Ovary (tissue), 7 donors: ENCODE measurements at regions not wholly inside any gene's neighbourhood (a gene's known extent, or its start where the extent isn't known, plus 50 kb on each side); places are given as distances from the start of the nearest gene placed in this dataset.
"Not testable (repeated sequence)": the region's sequence is repeated elsewhere in the genome, so short reads cannot be mapped to it uniquely, and the experiment has no call there.

ENCODE experiments used
- DNase-seq, 5 donors: peaks; one replicate each; pipeline ENCODE4 v3.0.0-alpha.2; 2019 to 2020
- H3K27ac ChIP-seq, 2 donors: fragments of 200-600 bp; one replicate each; pipeline versions ENCODE4 v1.5.1 to v1.8.0; 2019 to 2022
- H3K27me3 ChIP-seq: fragments of 200-600 bp; one replicate; pipeline ENCODE4 v1.8.0; 2022
- H3K36me3 ChIP-seq: fragments of 200-600 bp; sonication (generic); one replicate; pipeline ENCODE4 v1.5.1; 2019
- H3K4me1 ChIP-seq: one replicate; pipeline ENCODE4 v1.8.1; 2013; ENCODE audit warnings: mild to moderate bottlenecking, moderate library complexity; ENCODE audit not compliant: insufficient read depth
- H3K4me3 ChIP-seq: fragments of 200-600 bp; sonication (generic); one replicate; pipeline ENCODE4 v1.5.1; 2017
- H3K9me3 ChIP-seq, 2 donors: fragments of 200-600 bp in 1 of 2; sonication (generic) in 1 of 2; one replicate each; pipeline versions ENCODE4 v1.5.1 to v1.8.1; 2013 to 2019; ENCODE audit warnings: mild to moderate bottlenecking in 1 of 2, moderate library complexity in 1 of 2
- CTCF ChIP-seq, 3 donors: fragments of 450-650 bp in 2 of 3; fragments of 200-600 bp in 1 of 3; IDR thresholded peaks; one replicate each; pipeline versions ENCODE4 v1.5.1 to v1.8.0; 2016 to 2022; ENCODE audit warnings: antibody characterized with exemption in 3 of 3, mild to moderate bottlenecking in 1 of 3
- EP300 ChIP-seq: sonication (generic); formaldehyde crosslinking; IDR thresholded peaks from one replicate; pipeline ENCODE4 v1.6.1; 2017; ENCODE audit warnings: antibody characterized with exemption
- POLR2A ChIP-seq: fragments of 450-650 bp; IDR thresholded peaks from one replicate; pipeline ENCODE4 v1.6.1; 2017; ENCODE audit warnings: antibody characterized with exemption, mild to moderate bottlenecking, moderate library complexity
- WGBS, 3 donors: extraction: QIAGEN DNeasy Blood & Tissue Kit in 1 of 3; methylation state at CpG; one replicate each; pipeline versions ENCODE4 v1.1.5 to v1.1.7; 2013 to 2017; 5-methylcytosine and 5-hydroxymethylcytosine counted together
- intact Hi-C, 4 donors: fragments of 100-400 bp; cut with DNase I; formaldehyde crosslinking; loops; one replicate each; pipeline versions ENCODE4 v1.11.0 to v1.15.1; 2022 to 2023
- donor health status: DM: no; HTN: no; CAD: no; lungs with moderate emphysema.
- donor health status: DM: no; HTN: no; CAD: no.
- donor health status: Bipolar disorder and iron deficiency.
- donor health status: DM: no; HTN: no; CAD: no.
- donor health status: DM: yes; HTN: yes; CAD: no.

DNA sequence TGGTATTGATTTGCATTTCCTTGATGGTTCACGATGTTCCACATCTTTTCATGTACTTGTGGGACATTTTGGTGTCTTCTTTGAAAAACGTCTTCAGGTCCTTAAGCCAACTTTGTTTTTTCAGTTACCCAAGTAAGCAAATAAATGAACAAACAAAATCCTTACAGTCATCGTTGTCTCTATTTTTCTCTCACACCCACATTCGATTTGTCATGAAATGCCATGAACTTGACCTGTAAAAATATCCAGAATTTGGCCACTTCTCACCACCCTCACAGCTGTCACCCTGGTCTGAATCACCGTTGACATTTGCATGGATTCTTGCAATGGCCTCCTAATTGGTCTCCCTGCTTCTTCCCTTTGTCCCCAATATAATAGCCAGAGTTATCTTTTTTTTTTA lies 109.5 kb upstream of the METTL14 start:
- WGBS, 3 donors = 78 to 85% (median 79%) methylated on average over 5 of the region's 5 CpGs
- H3K4me1 ChIP-seq = not testable (repeated sequence)

GRCh38 chr4:118576709-118577219 lies 108.4 kb upstream of the METTL14 start:
- H3K36me3 ChIP-seq, H3K9me3 ChIP-seq: not testable (repeated sequence)
- WGBS, 3 donors = 73 to 80% (median 76%) methylated on average over 13 of the region's 13 CpGs

More for the DNA sequence above, 109.5 kb upstream of the METTL14 start:
- H3K27me3 ChIP-seq, H3K36me3 ChIP-seq, H3K4me3 ChIP-seq, intact Hi-C loops, H3K9me3 ChIP-seq, H3K27ac ChIP-seq, DNase-seq: not testable (repeated sequence)

GRCh38 chr4:118585015-118585414 lies 100.2 kb upstream of the METTL14 start:
- Histone ChIP-seq H3K27ac (peak overlapping the region in 1 of 2 donors; percentile 40), H3K4me1 (peaks cover 7% of the 10 kb centered on the region), H3K36me3 (no peaks in the 10 kb centered on the region), H3K27me3 (no peaks in the 10 kb centered on the region), H3K4me3 (no peak overlapping the region), H3K9me3 (no peaks in the 10 kb centered on the region)
- intact Hi-C loops = no loop called here
- WGBS, 3 donors = 65 to 70% (median 67%) methylated on average over 5 of the region's 5 CpGs
- peak in 1 of 5 donors; percentile 17 for DNase-seq
- no peak for TF ChIP-seq POLR2A
- no peak for TF ChIP-seq CTCF (IDR thresholded peaks at IDR 0.05)
- no peak for TF ChIP-seq EP300

More at GRCh38 chr4:118576709-118577219, 108.4 kb upstream of the METTL14 start:
- H3K4me1 ChIP-seq, H3K27me3 ChIP-seq, H3K4me3 ChIP-seq, intact Hi-C loops, DNase-seq, H3K27ac ChIP-seq: not testable (repeated sequence)

DNA sequence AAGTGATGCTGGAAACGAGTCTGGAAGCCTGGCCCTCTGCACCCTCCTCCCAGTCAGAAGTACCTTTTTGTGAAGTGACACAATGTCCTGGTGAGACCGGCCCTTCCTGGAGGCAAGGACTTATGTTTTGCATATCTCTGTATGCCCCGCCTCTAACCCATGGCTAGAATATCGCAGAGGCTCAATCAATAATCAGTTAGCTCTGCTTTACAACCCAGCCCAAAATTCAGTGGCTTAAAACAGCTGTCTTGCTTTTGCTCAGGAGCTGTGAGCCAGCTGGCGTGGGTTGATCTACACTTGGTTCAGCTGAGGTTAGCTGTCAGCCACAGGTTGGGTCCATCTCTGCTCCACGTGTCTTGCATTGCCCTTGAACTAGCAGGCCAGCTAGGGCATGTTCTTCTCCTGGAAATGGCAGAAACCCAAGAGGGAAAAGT lies 98.8 kb upstream of the METTL14 start:
- Histone ChIP-seq H3K27ac (peak overlapping the region in 1 of 2 donors; percentile 40), H3K4me3 (no peak overlapping the region), H3K4me1 (peaks cover 7% of the 10 kb centered on the region), H3K9me3 (no peaks in the 10 kb centered on the region), H3K36me3 (no peaks in the 10 kb centered on the region), H3K27me3 (no peaks in the 10 kb centered on the region)
- 5 to 15% (median 6%) methylated on average over 6 of the region's 6 CpGs for WGBS, 3 donors
- DNase-seq = peak; percentile 72 to 87 (median 81)
- TF ChIP-seq POLR2A = no peak
- no peak for TF ChIP-seq CTCF (IDR thresholded peaks at IDR 0.05)
- TF ChIP-seq EP300 = no peak
- intact Hi-C loops = no loop called here

GRCh38 chr4:118587116-118587831 lies 97.9 kb upstream of the METTL14 start:
- no peak overlapping the region for H3K4me3 ChIP-seq
- H3K27me3 ChIP-seq = no peaks in the 10 kb centered on the region
- no peak for TF ChIP-seq POLR2A
- no peak for TF ChIP-seq CTCF (IDR thresholded peaks at IDR 0.05)
- no peak for TF ChIP-seq EP300
- peaks cover 7% of the 10 kb centered on the region for H3K4me1 ChIP-seq
- no peak for DNase-seq
- 29 to 31% (median 30%) methylated on average over 9 of the region's 9 CpGs for WGBS, 3 donors
- no peaks in the 10 kb centered on the region for H3K9me3 ChIP-seq
- intact Hi-C loops = no loop called here
- no peaks in the 10 kb centered on the region for H3K36me3 ChIP-seq
- peak overlapping the region; percentile 25 to 40 for H3K27ac ChIP-seq
